SJSA1 (cell line): ENCODE measurements at regions not wholly inside any gene's neighbourhood (a gene's known extent, or its start where the extent isn't known, plus 50 kb on each side); places are given as distances from the start of the nearest gene placed in this dataset.
A peak's percentile ranks its signal among the peaks of the same experiment; 100 is the strongest.
"Not testable (repeated sequence)": the region's sequence is repeated elsewhere in the genome, so short reads cannot be mapped to it uniquely, and the experiment has no call there.

Experiments used
- DNase-seq, 2 experiments: peaks; one replicate each; pipeline ENCODE4 v3.0.0-alpha.2; 2015 to 2020; ENCODE audit warnings: low spot score in 2 of 2, low read depth in 1 of 2
- H3K27ac ChIP-seq: fragments of 250-450 bp; sonication (Bioruptor Pico); 2 replicates; pipeline ENCODE4 v1.5.1; 2020; ENCODE audit warnings: mild to moderate bottlenecking, moderate library complexity
- H3K27me3 ChIP-seq: fragments of 250-450 bp; sonication (Bioruptor Pico); replicated peaks from 2 replicates; pipeline ENCODE4 v1.5.1; 2020; ENCODE audit warnings: mild to moderate bottlenecking, moderate library complexity
- H3K36me3 ChIP-seq: fragments of 250-450 bp; sonication (Bioruptor Pico); 2 replicates; pipeline ENCODE4 v1.5.1; 2020; ENCODE audit warnings: mild to moderate bottlenecking
- H3K4me1 ChIP-seq: fragments of 250-450 bp; sonication (Bioruptor Pico); replicated peaks from 2 replicates; pipeline ENCODE4 v1.6.1; 2021; ENCODE audit warnings: mild to moderate bottlenecking
- H3K4me3 ChIP-seq: fragments of 250-450 bp; sonication (Bioruptor Pico); 2 replicates; pipeline ENCODE4 v1.5.1; 2020; ENCODE audit warnings: mild to moderate bottlenecking
- H3K9me3 ChIP-seq: fragments of 250-450 bp; sonication (Bioruptor Pico); replicated peaks from 2 replicates; pipeline ENCODE4 v1.5.1; 2020; ENCODE audit warnings: mild to moderate bottlenecking

GRCh38 chr2:239830121-239831000, 194.8 kb downstream of the NDUFA10 start:
- no peaks in the 10 kb centered on the region for H3K9me3 ChIP-seq

DNA sequence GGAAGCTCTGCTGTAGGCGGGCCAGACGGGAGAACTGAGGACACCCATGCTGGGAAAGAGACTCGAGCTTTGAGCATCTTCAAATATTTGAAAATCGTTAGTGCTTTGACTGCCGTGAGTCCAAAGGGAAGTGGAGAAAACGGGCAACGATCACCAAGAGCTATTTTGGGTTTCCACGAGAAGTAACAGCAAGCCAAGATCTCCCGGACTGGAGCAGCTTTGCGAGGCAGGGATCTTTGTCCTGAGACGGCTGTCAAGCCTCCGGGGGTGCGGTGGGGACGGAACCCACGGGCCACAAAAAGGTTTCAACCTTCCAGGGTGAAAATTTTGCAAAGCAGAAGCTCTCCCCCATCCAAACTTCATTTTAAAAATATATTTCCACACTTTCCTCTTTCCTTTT, 195.8 kb downstream of the NDUFA10 start:
- H3K27me3 ChIP-seq: no peaks in the 10 kb centered on the region
- DNase-seq: peak in 1 of 2 experiments; percentile 11
- H3K9me3 ChIP-seq: no peaks in the 10 kb centered on the region
- peaks cover 20% of the 10 kb centered on the region for H3K4me1 ChIP-seq
- no peaks in the 10 kb centered on the region for H3K36me3 ChIP-seq
- H3K4me3 ChIP-seq: no peak overlapping the region
- H3K27ac ChIP-seq: no peak overlapping the region

More at GRCh38 chr2:239830121-239831000, 194.8 kb downstream of the NDUFA10 start:
- Histone ChIP-seq H3K4me3 (no peak overlapping the region), H3K4me1 (peaks cover 20% of the 10 kb centered on the region), H3K27ac (no peak overlapping the region), H3K27me3 (no peaks in the 10 kb centered on the region), H3K36me3 (no peaks in the 10 kb centered on the region)
- DNase-seq: peak; percentile 19 to 28

- H3K9me3 ChIP-seq, H3K27me3 ChIP-seq, H3K36me3 ChIP-seq, DNase-seq, H3K4me3 ChIP-seq, H3K27ac ChIP-seq: not testable (repeated sequence)
- H3K4me1 ChIP-seq: peaks cover 20% of the 10 kb centered on the region
These were observed 196.2 kb downstream of the NDUFA10 start for GRCh38 chr2:239828973-239829275.

GRCh38 chr2:239828192-239828972, 196.8 kb downstream of the NDUFA10 start:
- Histone ChIP-seq H3K4me1 (peaks cover 20% of the 10 kb centered on the region), H3K27ac (no peak overlapping the region), H3K27me3 (peaks cover 5% of the 10 kb centered on the region; the same call in 1 of the 2 replicates), H3K4me3 (no peak overlapping the region), H3K9me3 (no peaks in the 10 kb centered on the region), H3K36me3 (no peaks in the 10 kb centered on the region)
- DNase-seq: peak in 1 of 2 experiments; percentile 36

DNA sequence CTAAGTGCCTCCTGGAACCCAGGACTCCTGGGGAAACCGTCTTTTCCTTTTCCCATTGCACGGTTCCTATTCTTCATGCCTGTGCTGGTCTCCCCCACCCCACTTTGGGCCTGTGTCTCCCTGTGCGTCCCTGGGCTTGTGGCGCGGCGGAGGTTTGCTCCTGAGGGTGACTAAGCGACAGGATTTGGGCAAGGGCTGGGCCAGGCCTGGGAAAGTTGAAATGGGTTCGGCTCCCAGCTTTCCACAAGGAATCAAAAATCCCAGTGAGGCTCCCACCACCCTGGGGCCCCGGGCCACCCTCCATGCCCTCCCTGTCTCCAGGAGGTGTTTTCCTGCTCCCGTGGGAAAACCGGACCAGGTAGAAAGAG, 197.6 kb downstream of the NDUFA10 start:
- H3K36me3 ChIP-seq: no peaks in the 10 kb centered on the region
- H3K4me3 ChIP-seq: no peak overlapping the region
- H3K27me3 ChIP-seq: peaks cover 7% of the 10 kb centered on the region; the same call in 1 of the 2 replicates
- no peaks in the 10 kb centered on the region for H3K9me3 ChIP-seq
- peaks cover 20% of the 10 kb centered on the region for H3K4me1 ChIP-seq
- no peak overlapping the region for H3K27ac ChIP-seq
- DNase-seq: peak in 1 of 2 experiments; percentile 34

- peak in 1 of 2 experiments; percentile 40 for DNase-seq
- H3K9me3 ChIP-seq: no peaks in the 10 kb centered on the region
- peaks cover 20% of the 10 kb centered on the region for H3K4me1 ChIP-seq
These were observed 198.2 kb downstream of the NDUFA10 start for GRCh38 chr2:239826786-239827522.

DNA sequence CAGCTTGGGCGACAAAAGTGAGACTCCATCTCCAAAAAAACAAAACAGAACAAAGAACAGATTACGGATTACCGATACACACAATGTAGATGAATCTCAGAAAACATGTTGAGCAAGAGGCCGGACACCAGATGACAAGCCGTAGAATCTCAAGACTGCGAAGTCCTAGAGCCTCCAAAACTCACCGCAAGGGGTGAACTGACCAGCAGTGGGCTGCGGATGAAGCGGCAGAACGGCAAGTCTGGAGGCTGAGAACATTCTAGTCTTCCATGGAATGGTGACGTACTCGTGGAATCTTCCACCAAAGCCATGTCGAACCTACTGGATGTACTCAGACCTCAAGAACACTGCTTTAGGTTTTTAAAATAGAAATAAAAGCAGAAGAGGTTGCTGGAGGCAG, 198.8 kb downstream of the NDUFA10 start:
- peaks cover 9% of the 10 kb centered on the region; the same call in 1 of the 2 replicates for H3K27me3 ChIP-seq
- H3K36me3 ChIP-seq: no peaks in the 10 kb centered on the region
- H3K4me1 ChIP-seq: peaks cover 14% of the 10 kb centered on the region
- no peaks in the 10 kb centered on the region for H3K9me3 ChIP-seq
- H3K27ac ChIP-seq: no peak overlapping the region
- DNase-seq: peak in 1 of 2 experiments; percentile 22
- no peak overlapping the region for H3K4me3 ChIP-seq

More at GRCh38 chr2:239826786-239827522, 198.2 kb downstream of the NDUFA10 start:
- H3K27ac ChIP-seq: no peak overlapping the region
- H3K36me3 ChIP-seq: no peaks in the 10 kb centered on the region
- peaks cover 9% of the 10 kb centered on the region; the same call in 1 of the 2 replicates for H3K27me3 ChIP-seq
- H3K4me3 ChIP-seq: no peak overlapping the region

DNA sequence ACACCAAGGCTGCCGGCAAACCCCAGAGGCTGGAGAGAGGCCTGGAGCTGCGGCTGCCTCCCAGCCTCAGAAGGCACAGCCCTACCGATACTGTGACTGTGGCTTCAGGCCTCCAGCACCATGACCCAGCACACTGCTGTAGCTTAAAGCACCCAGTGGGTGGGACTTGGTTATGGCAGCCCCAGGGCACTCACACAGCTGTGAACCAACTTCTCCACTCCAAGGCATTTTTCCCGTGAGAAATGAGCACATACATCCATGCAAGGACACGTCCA, 199.5 kb downstream of the NDUFA10 start:
- peaks cover 9% of the 10 kb centered on the region; the same call in 1 of the 2 replicates for H3K27me3 ChIP-seq
- no peaks in the 10 kb centered on the region for H3K36me3 ChIP-seq
- H3K4me3 ChIP-seq: no peak overlapping the region
- peaks cover 6% of the 10 kb centered on the region for H3K4me1 ChIP-seq
- H3K9me3 ChIP-seq: no peaks in the 10 kb centered on the region
- DNase-seq: peak in 1 of 2 experiments; percentile 20
- H3K27ac ChIP-seq: no peak overlapping the region

GRCh38 chr2:239824866-239825704, 200.1 kb downstream of the NDUFA10 start:
- Histone ChIP-seq H3K9me3 (no peaks in the 10 kb centered on the region), H3K27me3 (peaks cover 9% of the 10 kb centered on the region; the same call in 1 of the 2 replicates), H3K36me3 (no peaks in the 10 kb centered on the region), H3K4me3 (no peak overlapping the region), H3K4me1 (peaks cover under 1% of the 10 kb centered on the region), H3K27ac (no peak overlapping the region)
- peak in 1 of 2 experiments; percentile 31 for DNase-seq

DNA sequence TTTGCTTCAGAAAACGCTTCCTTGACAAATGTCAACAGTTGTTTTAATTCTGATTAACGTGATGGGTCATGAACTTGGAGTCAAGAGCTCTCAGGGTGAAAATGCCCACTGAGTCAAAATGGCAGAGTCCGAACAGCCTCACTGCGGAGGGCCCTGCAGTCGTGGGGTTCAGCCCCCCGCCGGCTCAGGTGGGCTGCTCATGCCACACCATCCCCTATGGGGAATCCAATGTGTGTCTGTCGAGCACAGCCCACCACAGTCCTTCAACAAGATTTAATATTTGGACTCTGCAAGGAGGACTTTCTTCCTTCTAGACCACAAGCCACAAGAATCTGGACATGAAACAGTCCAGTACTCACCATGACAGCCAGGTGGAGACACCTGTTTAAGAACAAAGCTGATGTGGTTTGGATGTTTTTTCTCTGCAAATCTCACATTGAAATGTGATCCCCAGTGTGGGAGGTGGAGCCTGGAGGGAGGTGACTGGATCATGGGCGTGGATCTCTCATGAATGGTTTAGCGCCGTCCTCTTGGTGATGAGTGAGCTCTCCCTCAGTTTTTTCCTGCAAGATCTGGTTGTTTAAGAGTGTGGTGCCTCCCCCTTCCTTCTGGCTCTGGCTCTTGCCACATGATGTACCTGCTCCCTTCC, 201.0 kb downstream of the NDUFA10 start:
- H3K4me1 ChIP-seq: no peaks in the 10 kb centered on the region
- peak in 1 of 2 experiments; percentile 14 for DNase-seq
- H3K9me3 ChIP-seq: no peaks in the 10 kb centered on the region
- H3K36me3 ChIP-seq: no peaks in the 10 kb centered on the region
- H3K27ac ChIP-seq: no peak overlapping the region
- H3K4me3 ChIP-seq: no peak overlapping the region
- peaks cover 9% of the 10 kb centered on the region; the same call in 1 of the 2 replicates for H3K27me3 ChIP-seq

GRCh38 chr2:239822146-239822831, 202.9 kb downstream of the NDUFA10 start:
- no peak overlapping the region for H3K27ac ChIP-seq

GRCh38 chr2:239821694-239822075, 203.5 kb downstream of the NDUFA10 start:
- Histone ChIP-seq H3K27me3 (peaks cover 9% of the 10 kb centered on the region; the same call in 1 of the 2 replicates), H3K36me3 (no peaks in the 10 kb centered on the region), H3K9me3 (no peaks in the 10 kb centered on the region), H3K4me3 (no peak overlapping the region), H3K4me1 (no peaks in the 10 kb centered on the region), H3K27ac (no peak overlapping the region)
- no peak for DNase-seq

More at GRCh38 chr2:239822146-239822831, 202.9 kb downstream of the NDUFA10 start:
- no peaks in the 10 kb centered on the region for H3K36me3 ChIP-seq
- H3K27me3 ChIP-seq: peaks cover 9% of the 10 kb centered on the region; the same call in 1 of the 2 replicates
- H3K4me1 ChIP-seq: no peaks in the 10 kb centered on the region
- no peak overlapping the region for H3K4me3 ChIP-seq
- no peaks in the 10 kb centered on the region for H3K9me3 ChIP-seq
- DNase-seq: peak in 1 of 2 experiments; percentile 34
